ENCODE measurements at regions not wholly inside any gene's neighbourhood (a gene's known extent, or its start where the extent isn't known, plus 50 kb on each side); places are given as distances from the start of the nearest gene placed in this dataset.

- TF ChIP-seq CTCF (IDR thresholded peaks at IDR 0.05 in 8 of 11, conservative IDR thresholded peaks at IDR 0.05 in 3 of 11) (no peak), POLR2AphosphoS5 (IDR thresholded peaks at IDR 0.05) (no peak), POLR2A (IDR thresholded peaks at IDR 0.05) (no peak)
Observed at GRCh38 chr20:6562111-6562510, 205.4 kb upstream of the BMP2 start.

All from spleen (tissue), 7 donors.